Skin epidermis (tissue), 12 donors: ENCODE measurements at regions not wholly inside any gene's neighbourhood (a gene's known extent, or its start where the extent isn't known, plus 50 kb on each side); places are given as distances from the start of the nearest gene placed in this dataset.
"Not testable (repeated sequence)": the region's sequence is repeated elsewhere in the genome, so short reads cannot be mapped to it uniquely, and the experiment has no call there.

Source experiments
- H3K27ac ChIP-seq, 21 experiments: fragments of 200-600 bp; sonication (generic) in 11 of 21; one replicate each; pipeline ENCODE4 v1.5.0; 2020; ENCODE audit warnings: mild to moderate bottlenecking in 3 of 21, inconsistent platforms in 2 of 21, moderate library complexity in 2 of 21
- H3K4me3 ChIP-seq, 7 experiments: fragments of 200-600 bp; sonication (generic) in 2 of 7; one replicate each; pipeline ENCODE4 v1.5.0; 2020; ENCODE audit warnings: inconsistent platforms in 2 of 7, mild to moderate bottlenecking in 2 of 7, moderate library complexity in 1 of 7

DNA sequence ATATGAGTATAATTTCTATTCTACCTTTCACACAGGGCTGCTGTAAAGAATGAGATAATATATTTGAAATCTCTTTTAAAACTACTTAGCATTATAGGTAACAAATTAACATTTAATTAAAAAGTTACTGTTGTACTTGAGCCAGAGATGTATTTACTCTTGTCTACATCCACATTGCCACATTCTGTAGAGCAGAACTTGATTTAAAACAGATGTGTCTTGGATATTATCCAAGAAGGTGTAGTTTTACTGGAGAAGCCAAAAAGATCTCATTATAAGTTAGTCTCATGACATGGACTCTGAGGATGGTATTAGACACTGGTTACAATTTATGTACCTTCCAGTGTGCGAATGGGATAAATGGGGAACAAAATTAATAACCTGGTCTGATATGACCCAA lies 293.1 kb upstream of the CCNH start:
- Histone ChIP-seq H3K27ac (no peak overlapping the region), H3K4me3 (no peak overlapping the region)

DNA sequence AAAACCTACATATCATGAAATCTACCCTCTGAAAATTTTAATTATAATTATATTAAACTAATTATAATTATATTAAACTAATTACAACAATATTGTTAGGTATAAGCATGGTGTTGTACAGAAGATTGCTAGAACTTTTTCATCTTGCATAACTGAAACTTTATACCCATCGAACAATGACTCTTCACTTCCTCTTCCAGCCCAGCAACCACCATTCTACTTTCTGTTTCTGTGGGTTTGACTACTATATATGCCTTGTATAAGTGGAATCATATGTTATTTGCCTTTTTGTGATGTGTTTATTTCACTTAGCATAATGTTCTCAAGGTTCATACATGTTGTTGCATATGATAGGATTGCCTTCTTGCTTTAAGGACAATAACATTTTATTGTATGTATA lies 274.2 kb upstream of the CCNH start:
- no peak overlapping the region for H3K27ac ChIP-seq
- H3K4me3 ChIP-seq = no peak overlapping the region

DNA sequence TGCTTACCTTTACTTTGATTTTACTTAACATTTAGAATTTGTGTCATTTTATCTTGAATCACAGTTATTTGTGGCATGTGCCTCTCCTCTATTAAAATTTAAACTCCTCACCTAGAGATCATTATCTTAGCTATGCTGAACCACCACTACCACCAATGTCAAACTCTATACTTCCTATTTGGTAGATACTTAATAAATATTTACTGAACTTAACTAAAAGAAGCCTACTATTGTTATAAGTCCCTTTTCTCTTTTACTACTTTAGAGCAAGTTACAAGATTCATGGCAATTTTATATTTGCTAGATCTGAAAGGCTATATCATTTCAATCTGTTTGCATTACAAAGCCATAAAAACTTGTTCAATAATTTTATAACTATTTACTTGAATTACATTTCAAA lies 273.3 kb upstream of the CCNH start:
- Histone ChIP-seq H3K4me3 (no peak overlapping the region), H3K27ac (no peak overlapping the region)

DNA sequence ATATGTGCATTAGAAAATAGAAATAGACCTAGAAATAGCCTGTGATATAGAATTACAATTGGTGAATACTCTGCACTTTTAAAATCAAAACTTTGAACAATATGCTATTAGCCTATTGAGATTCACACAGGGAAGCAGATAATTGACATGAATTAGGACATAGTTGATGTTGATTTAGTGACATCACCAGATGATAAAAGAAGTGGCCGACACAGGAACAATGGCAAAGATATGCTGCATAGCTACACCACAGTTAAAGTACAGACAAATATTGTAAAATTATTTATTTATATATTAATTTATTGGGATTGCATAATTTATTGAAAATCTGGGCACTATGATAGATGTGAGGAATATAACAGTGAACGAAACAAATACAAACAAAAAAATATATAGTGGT lies 261.5 kb upstream of the CCNH start:
- Histone ChIP-seq H3K27ac (no peak overlapping the region), H3K4me3 (no peak overlapping the region)

DNA sequence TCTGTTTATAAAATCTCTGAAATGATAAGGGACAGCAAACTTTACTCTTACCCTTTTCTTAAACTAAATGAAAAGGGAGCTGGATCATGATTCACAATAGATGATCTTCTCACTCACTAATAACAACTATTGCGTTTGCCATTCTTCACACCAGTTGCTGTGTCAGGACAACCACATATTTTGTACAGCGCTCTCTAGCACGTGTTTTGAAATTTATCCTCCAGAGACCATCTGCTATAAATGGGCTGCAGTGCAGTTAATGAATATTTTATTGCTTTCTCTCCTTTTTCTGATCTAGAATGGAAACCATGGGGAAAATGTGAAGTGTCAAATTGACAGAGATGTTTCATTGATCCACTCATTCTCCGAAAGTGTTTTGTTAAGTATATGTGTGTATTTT lies 258.4 kb upstream of the CCNH start:
- Histone ChIP-seq H3K4me3 (no peak overlapping the region), H3K27ac (no peak overlapping the region)

DNA sequence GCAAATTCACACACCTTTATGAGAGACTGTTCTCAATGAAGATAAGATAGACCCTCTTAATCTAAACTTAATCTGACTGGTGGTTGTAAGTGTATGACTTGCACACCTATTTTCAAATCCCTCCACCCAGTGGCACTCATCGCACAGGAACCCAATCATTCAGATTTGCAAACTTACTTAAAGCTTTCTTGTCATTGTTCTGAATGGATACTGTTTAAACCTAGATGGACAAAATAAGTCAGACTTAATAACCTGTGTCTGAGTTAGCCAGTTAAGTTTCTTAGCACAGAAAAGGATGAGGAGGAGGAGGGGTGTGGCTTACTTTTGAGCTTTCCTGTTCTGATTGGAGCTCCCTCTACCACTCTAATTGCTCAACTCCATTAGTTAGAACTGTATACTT lies 252.4 kb upstream of the CCNH start:
- Histone ChIP-seq H3K4me3 (no peak overlapping the region), H3K27ac (no peak overlapping the region)

DNA sequence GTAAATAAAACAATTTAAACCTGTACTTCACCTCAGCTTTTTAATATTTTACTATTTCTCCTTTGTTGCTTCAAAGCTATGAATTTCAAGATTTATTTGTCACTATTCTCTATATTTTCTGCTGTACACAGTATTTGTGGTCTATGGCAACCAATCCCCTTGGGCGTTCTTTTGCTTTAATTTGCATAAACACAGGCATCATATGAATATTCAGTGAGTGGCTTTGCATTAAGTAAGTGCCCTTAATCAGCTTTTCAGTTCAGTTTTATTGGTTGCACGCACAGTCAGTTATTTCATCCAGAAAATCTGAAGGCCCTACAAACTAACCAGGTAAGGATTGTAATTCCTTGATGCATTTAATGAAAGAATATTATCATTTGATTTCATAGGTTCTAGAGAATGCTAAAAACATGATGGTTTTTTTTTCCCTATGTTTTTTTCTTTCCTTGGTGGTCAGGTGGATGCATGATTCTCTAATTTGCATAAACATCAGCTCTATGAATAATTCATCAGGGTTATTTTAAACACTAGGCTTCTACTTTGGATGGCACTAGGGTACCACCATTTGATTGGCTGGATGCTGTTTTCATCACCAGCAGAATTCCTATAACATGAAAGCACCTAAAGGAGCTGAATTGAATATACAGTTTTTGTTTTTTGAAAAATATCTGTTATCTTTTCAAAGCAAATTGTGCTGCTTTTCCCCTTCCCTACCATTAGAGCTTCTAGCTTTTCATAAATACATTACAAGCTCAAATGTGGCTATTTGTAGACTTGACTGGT lies 249.2 kb upstream of the CCNH start:
- no peak overlapping the region for H3K27ac ChIP-seq

DNA sequence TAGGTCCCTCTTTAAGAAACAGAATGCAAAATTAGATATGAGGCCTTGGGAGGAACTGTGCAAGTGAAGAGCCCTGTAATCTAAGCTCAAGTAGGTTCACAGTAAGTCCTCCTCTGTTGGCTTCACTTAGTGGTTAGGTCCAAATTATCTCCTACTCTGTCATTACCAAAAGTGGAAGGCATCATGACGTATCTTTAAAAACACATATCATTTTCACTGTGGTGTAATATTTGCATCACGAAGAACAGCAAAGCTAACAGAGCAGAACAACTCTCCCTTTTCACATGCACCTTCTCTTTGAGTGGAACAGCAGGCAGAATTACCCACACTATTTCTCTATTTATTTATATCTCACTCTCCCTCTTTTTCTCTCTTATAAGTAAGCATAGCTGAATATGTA lies 240.5 kb upstream of the CCNH start:
- Histone ChIP-seq H3K4me3 (no peak overlapping the region), H3K27ac (no peak overlapping the region)

More for the DNA sequence above, 249.2 kb upstream of the CCNH start:
- H3K4me3 ChIP-seq = no peak overlapping the region

DNA sequence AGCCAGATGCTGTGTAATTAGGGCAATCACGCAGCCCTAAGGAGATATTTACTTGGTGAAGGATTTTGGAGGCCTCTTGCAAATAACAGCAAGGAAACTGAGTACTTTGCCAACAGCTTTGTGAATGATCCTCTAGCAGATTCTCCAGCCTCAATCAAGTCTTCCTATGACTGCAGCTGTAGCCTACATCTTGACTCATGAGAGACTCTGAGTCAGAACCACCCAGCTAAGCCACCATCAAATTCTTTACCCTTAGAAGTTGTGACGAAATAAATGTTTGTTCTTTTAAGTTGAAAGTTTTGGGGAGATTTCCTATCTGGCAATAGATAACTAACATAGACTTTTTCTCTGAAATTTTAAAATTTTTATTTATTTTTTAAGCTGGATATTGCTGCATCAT lies 237.6 kb upstream of the CCNH start:
- Histone ChIP-seq H3K4me3 (no peak overlapping the region), H3K27ac (no peak overlapping the region)

DNA sequence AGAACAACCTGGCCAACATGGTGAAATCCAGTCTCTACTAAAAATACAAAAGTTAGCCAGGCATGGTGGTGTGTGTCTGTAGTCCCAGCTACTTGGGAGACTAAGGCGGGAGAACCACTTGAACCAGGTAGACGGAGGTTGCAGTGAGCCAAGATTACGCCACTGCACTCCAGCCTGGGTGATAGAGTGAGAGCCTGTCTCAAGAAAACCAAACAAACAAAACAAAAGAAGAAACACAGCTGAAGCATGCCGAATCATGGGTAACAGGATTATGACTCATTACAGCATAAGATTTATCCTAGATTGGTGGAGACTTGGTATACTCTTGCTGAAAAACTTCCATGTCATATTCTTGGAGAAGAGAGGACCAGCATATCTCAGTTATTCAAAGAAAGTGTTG lies 236.7 kb upstream of the CCNH start:
- Histone ChIP-seq H3K4me3 (no peak overlapping the region), H3K27ac (no peak overlapping the region)

DNA sequence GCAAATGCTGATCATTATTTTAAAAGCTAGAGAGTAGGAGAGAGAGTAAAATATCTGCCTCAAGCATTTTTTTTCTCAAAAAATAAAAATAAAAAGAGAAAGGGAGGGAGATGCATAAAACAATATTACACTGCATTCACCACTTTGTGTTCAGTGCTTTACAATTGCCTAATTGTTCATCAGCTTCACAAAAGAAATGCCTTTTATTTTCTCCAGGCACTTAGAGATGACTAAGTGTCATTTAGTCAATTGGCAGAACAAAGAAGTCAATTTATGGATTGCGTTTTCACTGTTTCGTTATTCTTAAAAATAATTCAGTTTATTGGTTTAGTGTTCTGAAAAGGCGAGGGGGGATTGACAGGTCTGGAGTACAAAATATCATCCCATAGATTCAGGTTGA lies 232.5 kb upstream of the CCNH start:
- Histone ChIP-seq H3K27ac (no peak overlapping the region), H3K4me3 (no peak overlapping the region)

DNA sequence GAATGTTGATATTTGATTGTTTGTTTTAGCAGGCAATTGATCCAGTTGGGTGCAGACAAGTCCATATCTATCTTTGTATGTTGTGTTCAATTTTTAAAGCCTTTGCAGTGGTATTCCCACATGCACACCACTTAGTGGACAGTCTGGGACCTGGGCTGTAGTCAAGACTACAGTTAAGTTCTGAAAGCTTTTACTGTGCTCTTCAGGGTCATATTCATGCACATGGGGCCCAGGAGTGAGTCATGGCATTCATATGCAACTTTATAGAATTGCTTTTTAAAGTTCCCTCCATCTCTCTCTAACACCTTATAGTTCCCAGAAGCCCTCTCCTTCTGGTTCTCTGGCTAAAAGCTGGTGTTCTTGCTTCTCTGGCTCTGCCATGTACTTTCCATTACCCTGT lies 228.2 kb upstream of the CCNH start:
- H3K4me3 ChIP-seq = no peak overlapping the region

DNA sequence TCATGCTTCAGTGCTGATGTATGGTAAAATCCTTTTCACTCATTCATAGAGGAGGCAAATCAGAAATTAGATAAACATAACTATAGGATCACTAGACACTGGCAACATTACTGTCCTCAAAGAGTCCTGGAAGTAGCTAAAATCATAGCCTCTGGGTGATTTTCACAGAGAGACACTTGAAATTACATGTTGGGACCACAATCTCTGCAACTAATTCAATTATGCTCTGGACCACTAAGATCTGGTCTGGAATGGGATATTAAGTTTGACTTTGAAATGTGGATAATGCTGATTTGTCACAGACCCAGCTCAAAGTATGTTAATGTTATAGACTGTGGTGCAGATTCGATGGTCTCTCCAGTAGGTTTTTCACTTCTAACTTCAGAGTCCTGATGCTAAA lies 214.6 kb upstream of the CCNH start:
- H3K4me3 ChIP-seq = no peak overlapping the region

More for the DNA sequence above, 228.2 kb upstream of the CCNH start:
- no peak overlapping the region for H3K27ac ChIP-seq

DNA sequence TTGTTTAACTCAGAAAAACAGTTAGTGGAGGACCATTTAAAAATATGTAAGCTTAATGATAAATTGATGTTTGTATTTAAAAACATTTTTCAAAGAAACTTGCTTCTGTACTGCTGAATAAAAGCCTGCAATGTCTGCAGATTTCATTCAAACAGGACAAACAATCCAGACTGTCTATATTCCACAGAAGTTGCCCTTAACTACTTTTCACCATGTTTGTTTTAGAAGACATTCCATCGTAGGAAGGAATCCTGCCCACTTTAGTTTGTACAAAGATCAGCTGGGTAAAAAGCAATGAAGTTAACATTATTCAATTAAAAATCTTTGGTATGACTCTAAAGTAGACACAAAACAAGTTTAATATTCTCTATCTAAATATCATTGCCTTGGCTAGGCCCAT lies 195.7 kb upstream of the CCNH start:
- Histone ChIP-seq H3K4me3 (no peak overlapping the region), H3K27ac (no peak overlapping the region)

More for the DNA sequence above, 214.6 kb upstream of the CCNH start:
- H3K27ac ChIP-seq = no peak overlapping the region

DNA sequence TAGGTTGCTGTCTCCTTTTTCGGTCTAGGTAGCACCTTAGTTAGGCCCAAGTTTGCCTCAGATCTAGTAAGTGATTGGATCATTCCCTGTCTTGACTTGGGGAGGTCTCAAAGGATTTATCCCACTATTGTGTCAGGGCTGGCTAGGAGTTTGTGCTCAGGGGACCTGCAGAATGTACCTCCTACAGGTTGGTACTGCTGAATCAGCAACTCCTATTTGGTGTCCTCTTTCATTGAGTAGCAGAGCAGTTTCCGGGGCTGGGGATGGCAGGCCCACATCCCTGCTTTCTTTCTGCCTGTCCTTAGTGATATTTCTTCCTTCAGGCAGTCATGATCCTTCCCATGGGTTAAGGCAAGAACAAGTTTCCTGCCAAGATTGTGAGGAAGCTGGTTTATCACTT lies 192.9 kb upstream of the CCNH start:
- Histone ChIP-seq H3K27ac (no peak overlapping the region), H3K4me3 (no peak overlapping the region)

DNA sequence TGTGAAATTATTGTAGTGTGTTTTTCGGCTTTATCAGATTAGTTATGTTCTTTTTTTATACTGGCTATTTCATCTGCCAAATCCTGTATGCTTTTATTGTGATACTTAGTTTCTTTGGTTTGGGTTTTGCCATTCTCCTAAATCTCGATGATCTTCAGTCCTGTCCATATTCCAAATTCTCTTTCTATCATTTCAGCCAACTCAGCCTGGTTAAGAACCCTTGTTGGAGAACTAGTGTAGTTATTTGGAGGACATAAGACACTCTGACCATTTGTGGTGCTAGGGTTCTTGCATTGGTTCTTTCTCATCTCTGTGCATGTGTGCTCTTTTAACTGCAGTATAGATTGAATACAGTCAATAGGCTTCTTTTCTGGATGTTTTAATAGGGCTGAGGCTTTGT lies 187.0 kb upstream of the CCNH start:
- Histone ChIP-seq H3K4me3 (no peak overlapping the region), H3K27ac (no peak overlapping the region)

DNA sequence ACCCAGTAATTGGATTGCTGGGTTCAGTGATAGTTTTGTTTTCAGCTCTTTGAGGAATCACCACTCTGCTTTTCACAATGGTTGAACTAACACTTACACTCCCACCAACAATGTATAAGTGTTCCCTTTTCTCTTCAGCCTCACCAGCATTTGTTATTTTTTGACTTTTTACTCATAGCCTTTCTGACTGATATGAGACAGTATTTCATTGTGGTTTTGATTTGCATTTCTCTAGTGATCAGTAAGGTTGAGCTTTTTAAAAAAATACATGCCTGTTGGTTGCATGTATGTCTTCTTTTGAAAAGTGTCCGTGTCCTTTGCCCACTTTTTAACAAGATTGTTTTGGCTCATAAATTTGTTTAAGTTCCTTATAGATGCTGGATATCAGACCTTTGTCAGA lies 185.7 kb upstream of the CCNH start:
- Histone ChIP-seq H3K4me3 (no peak overlapping the region), H3K27ac (no peak overlapping the region)

DNA sequence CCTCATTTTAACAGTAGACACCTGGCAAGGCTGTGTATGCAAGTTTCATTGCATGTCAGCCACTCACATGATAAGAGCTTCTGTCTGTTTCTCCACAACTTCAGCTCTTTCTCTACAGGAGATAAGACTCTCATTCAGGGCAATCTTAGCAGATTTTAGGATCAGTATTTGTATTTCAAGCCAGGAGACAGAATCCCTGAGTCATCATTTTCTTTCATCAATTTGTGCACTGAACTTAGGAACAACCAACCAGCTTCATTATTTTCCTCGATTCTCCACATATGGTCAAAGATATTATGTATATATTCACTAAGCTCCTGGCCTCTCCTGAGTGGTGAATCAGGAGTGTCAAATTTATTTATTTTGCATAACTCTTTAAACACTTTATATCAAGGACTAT lies 181.8 kb upstream of the CCNH start:
- H3K4me3 ChIP-seq = no peak overlapping the region
- no peak overlapping the region for H3K27ac ChIP-seq

DNA sequence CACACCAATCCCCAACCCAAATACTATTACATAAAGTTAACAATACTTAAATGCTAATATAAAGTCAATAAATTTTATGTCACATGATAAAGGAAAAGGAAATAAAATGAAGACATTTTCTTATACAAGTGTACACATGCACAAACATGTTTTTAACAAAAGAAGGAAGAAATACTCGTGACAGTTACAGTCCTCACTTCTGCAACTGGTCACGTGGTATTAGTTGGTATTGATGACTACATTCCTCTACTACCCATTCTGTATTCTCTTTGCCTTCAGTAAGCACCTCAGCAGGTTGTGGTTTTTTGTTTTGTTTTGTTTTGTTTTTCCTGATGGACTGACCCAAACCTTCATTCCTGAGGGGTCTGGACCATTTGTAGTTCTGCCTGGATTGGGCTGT lies 176.9 kb upstream of the CCNH start:
- no peak overlapping the region for H3K4me3 ChIP-seq
- no peak overlapping the region for H3K27ac ChIP-seq

DNA sequence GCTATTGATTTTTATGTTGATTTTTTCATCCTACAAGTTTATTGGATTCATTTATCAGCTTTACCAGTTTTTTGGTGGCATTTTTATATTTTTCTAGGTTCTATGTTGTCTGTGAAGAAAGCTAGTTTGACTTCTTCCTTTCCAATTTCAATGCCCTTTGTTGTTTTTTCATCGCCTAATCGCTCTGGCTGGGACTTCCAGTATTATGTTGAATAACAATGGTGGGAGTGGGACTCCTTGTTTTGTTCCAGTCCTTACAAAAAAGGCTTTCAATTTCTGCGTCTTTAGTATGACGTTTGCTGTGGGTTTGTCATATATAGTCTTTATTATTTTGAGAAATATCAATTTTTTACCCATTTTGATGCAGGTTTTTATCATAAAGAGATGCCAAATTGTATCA lies 175.6 kb upstream of the CCNH start:
- Histone ChIP-seq H3K4me3 (no peak overlapping the region), H3K27ac (no peak overlapping the region)

DNA sequence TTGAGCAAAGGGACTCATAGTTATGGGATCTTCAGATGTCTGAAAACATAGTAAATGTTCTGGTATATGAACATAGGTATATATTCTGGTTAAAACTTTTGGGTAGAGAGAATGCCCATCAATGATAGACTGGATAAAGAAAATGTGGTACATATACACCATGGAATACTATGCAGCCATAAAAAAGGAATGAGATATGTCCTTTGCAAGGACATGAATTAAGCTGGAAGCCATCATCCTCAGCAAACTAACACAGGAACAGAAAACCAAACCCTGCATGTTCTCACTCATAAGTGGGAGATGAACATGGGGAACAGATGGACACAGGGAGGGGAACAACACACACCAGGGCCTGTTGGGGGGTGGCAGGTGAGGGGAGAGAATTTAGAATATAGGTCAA lies 171.0 kb upstream of the CCNH start:
- not testable (repeated sequence) for H3K27ac ChIP-seq

DNA sequence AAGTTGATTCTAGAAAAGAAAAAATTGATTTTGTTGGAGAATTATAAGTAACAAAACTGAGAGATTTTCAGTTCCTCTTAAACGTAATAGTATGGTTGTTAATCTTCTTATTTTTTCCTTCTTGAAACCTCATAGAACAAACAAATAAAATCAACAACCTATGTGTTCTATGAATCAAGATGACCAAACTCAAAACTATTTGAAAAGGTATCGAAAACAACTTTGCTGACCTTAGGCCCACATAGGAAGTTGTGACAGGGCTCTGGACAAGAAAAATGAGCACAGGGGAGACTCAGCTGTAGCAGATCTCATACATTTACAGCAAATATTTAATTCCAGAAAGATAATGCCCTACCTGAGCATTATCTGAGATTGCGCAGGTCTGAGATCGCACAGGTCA lies 169.4 kb upstream of the CCNH start:
- Histone ChIP-seq H3K4me3 (no peak overlapping the region), H3K27ac (no peak overlapping the region)

More for the DNA sequence above, 171.0 kb upstream of the CCNH start:
- not testable (repeated sequence) for H3K4me3 ChIP-seq
